ENCODE measurements at regions not wholly inside any gene's neighbourhood (a gene's known extent, or its start where the extent isn't known, plus 50 kb on each side); places are given as distances from the start of the nearest gene placed in this dataset.

DNA sequence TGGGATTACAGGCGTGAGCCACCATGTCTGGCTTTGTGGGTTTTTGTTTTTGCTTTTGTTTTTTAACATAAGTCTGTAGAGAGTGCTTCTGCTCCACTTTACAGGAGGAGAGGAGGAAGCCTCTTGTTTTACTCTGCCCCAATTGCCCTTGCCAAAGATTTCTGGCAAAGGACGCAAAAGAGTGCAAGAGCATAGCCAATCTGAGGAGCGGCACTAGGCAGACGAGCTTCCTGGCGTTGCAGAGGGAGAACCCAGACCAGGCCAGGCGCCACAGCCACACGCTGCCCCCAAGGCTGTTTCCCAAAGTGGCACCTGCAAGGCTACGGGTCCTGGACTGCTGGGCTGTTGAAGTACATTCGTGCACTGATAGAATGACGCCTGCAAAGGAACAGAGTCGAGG, 96.2 kb downstream of the BBS10 start:
- TF ChIP-seq, protein P1, sequence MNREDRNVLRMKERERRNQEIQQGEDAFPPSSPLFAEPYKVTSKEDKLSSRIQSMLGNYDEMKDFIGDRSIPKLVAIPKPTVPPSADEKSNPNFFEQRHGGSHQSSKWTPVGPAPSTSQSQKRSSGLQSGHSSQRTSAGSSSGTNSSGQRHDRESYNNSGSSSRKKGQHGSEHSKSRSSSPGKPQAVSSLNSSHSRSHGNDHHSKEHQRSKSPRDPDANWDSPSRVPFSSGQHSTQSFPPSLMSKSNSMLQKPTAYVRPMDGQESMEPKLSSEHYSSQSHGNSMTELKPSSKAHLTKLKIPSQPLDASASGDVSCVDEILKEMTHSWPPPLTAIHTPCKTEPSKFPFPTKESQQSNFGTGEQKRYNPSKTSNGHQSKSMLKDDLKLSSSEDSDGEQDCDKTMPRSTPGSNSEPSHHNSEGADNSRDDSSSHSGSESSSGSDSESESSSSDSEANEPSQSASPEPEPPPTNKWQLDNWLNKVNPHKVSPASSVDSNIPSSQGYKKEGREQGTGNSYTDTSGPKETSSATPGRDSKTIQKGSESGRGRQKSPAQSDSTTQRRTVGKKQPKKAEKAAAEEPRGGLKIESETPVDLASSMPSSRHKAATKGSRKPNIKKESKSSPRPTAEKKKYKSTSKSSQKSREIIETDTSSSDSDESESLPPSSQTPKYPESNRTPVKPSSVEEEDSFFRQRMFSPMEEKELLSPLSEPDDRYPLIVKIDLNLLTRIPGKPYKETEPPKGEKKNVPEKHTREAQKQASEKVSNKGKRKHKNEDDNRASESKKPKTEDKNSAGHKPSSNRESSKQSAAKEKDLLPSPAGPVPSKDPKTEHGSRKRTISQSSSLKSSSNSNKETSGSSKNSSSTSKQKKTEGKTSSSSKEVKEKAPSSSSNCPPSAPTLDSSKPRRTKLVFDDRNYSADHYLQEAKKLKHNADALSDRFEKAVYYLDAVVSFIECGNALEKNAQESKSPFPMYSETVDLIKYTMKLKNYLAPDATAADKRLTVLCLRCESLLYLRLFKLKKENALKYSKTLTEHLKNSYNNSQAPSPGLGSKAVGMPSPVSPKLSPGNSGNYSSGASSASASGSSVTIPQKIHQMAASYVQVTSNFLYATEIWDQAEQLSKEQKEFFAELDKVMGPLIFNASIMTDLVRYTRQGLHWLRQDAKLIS (CRISPR knock-in tag; IDR thresholded peaks at IDR 0.05) = no peak
- TF ChIP-seq TBP (CRISPR knock-in tag; IDR thresholded peaks at IDR 0.05) (no peak), EZH2 (conservative IDR thresholded peaks at IDR 0.05; ENCODE audit: low read depth, low read length) (no peak), HMGXB4 (CRISPR knock-in tag; IDR thresholded peaks at IDR 0.05; ENCODE audit: borderline replicate concordance in 1 of 2, low read depth in 1 of 2) (no peak), ZKSCAN8 (CRISPR knock-in tag; IDR thresholded peaks at IDR 0.05; ENCODE audit: borderline replicate concordance) (no peak), GTF2F1 (IDR thresholded peaks at IDR 0.05; ENCODE audit: low read length) (no peak), ELF1 (CRISPR knock-in tag; IDR thresholded peaks at IDR 0.05) (no peak), MXI1 (IDR thresholded peaks at IDR 0.05; ENCODE audit: borderline replicate concordance, low read depth, low read length) (no peak), FOXO4 (CRISPR knock-in tag; conservative IDR thresholded peaks at IDR 0.05) (no peak)
